GM18867 (cell line): ENCODE measurements at regions not wholly inside any gene's neighbourhood (a gene's known extent, or its start where the extent isn't known, plus 50 kb on each side); places are given as distances from the start of the nearest gene placed in this dataset.
"Not testable (repeated sequence)": the region's sequence is repeated elsewhere in the genome, so short reads cannot be mapped to it uniquely, and the experiment has no call there.

Experiments used
- ATAC-seq: cut with Tn5 transposase; IDR thresholded peaks from one replicate; pipeline ENCODE4 v1.9.1; 2021; ENCODE audit warnings: mild to moderate bottlenecking, moderate library complexity; ENCODE audit not compliant: unreplicated experiment

DNA sequence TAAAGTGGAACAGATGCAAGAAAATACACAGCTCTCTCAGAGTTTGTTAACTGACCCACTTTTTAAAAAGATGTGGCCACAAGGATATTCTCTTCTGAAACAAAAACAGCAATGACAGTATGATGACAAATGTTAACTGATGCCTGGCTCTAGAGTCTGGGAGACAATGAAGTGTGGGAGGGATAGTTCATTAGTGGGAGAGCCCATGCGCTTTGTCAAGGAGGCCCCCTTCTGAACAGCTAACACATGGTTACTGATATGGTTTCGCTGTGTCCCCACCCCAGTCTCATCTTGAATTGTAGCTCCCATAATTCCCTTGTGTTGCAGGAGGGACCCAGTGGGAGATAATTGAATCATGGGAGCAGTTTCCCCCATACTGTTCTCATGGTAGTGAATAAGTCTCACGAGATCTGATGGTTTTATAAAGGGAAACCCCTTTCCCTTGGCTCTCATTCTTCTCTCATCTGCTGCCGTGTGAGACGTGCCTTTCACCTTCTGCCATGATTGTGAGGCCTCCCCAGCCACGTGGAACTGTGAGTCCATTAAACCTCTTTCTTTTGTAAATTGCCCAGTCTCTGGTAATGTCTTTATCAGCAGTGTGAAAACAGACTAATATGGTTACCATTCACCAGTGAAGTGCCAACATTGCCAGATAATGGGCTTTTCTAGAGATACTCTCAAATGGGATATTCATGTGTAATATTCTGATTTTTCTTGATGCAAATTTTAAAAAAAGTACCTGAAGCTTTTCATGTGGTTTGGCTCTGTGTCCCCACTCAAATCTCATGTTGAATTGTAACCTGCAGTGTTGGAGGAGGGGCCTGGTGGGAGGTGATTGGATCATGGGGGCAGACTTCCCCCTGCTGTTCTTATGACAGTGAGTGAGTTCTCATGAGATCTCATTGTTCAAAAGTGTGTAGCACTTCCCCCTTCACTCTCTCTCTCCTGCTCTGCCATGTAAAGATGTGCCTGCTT lies 435.8 kb downstream of the SHISA9 start:
- not testable (repeated sequence) for ATAC-seq

- no peak for ATAC-seq
Measured at GRCh38 chr16:13338044-13338443, 436.6 kb downstream of the SHISA9 start.

- ATAC-seq: no peak
Measured at GRCh38 chr16:13342675-13343074, 441.3 kb downstream of the SHISA9 start.

GRCh38 chr16:13344001-13344400 lies 442.6 kb downstream of the SHISA9 start:
- ATAC-seq: no peak

DNA sequence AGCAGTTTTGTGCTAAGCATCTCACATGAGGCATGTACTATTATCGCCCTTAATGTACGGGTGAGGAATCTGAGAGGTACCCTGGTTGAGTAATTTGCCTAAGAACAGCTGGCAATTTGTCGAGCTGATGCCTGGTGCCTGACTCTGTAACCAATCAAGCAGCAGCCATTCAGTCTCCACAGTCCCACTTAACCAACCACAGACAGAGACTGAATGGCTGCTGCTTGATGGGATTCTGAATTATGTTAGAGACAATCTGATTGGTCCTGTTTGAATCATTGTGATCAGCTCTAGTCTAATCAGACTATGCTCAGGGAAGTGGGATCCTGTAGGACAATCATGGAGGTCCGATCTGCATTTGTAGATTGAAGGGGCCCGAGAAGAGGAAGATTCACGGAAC lies 447.0 kb downstream of the SHISA9 start:
- no peak for ATAC-seq

- no peak for ATAC-seq
Measured at GRCh38 chr16:13350000-13350399, 448.6 kb downstream of the SHISA9 start.

DNA sequence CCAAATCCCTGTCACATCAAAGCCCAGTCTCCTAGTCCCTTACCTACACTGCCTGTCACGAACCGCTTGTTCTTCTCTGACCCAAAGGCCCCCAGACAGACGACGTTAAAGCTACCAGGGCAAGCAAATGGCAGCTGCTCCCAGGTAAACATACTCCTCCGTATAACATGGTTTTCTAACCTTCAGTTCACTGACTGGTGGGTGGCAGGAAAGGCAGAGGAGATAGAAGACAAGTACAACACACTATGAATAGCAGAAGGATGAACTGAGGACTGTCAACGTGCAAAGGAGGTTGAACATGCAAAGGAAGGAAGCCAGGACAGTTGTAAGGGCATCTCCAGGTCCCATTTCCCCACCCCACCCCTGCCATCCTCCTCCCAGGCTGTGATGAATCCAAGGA lies 449.8 kb downstream of the SHISA9 start:
- ATAC-seq: no peak

- no peak for ATAC-seq
Measured at GRCh38 chr16:13351601-13352217, 450.3 kb downstream of the SHISA9 start.

GRCh38 chr16:13352796-13353195 lies 451.4 kb downstream of the SHISA9 start:
- not testable (repeated sequence) for ATAC-seq

DNA sequence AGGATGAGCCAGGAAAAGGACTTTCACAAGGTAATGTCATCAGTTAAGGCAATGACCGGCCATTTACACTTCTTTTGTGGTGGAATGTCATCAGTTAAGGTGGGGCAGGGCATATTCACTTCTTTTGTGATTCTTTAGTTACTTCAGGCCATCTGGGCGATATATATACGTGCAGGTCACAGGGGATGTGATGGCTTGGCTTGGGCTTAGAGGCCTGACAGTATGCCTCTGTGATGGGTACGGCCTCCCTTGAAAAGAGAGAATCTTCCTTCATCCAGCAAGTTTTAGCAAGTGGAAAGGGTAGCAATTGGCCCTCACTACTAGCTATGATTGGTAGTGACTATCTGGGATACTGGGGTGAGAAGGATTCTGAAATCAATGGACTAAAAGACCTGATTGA lies 456.4 kb downstream of the SHISA9 start:
- ATAC-seq: not testable (repeated sequence)

GRCh38 chr16:13359835-13360234 lies 458.4 kb downstream of the SHISA9 start:
- no peak for ATAC-seq

- no peak for ATAC-seq
Measured at GRCh38 chr16:13372421-13372820, 471.0 kb downstream of the SHISA9 start.

- no peak for ATAC-seq
Measured at GRCh38 chr16:13376174-13376573, 474.8 kb downstream of the SHISA9 start.

- no peak for ATAC-seq
Measured at GRCh38 chr16:13377143-13377542, 475.7 kb downstream of the SHISA9 start.

GRCh38 chr16:13378151-13378550 lies 476.8 kb downstream of the SHISA9 start:
- no peak for ATAC-seq

DNA sequence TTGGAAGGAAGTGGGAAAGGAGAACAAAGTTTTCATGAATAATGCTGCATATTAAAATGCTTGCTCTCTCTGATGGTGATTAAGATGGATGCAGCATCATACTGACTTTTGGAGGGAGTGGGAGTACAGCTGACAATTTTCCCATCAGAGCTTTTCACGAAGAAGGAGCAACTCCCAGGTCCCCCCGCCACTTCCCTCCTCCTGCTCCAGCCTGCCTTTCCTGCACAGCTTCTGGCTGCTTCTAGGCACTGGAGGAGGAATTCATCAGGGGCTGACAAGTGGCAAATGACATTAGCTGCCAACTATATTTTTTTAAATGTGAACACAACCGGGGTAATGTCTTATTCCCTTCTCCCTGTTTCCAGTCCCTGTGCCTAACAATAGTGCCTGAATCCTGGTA lies 477.9 kb downstream of the SHISA9 start:
- no peak for ATAC-seq

- ATAC-seq: not testable (repeated sequence)
Measured at GRCh38 chr16:13385156-13386040, 484.0 kb downstream of the SHISA9 start.

- ATAC-seq: peak; percentile 77
Measured at GRCh38 chr16:13390093-13390985, 488.9 kb downstream of the SHISA9 start.

DNA sequence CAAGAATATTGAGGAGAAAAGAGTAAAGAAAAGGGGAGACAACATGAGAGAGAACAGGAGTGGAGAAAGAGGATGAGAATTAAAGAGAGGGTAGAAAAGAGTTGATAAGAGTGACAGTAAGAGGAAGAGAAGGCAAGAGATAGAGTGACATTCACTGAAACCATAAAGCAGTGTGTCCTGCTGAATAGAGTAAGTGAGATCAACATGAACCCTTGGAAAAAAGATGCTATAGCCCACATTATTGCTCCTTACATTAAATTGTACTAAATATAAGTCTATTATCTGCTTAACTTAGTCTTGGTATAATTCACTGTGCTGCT lies 489.5 kb downstream of the SHISA9 start:
- no peak for ATAC-seq

DNA sequence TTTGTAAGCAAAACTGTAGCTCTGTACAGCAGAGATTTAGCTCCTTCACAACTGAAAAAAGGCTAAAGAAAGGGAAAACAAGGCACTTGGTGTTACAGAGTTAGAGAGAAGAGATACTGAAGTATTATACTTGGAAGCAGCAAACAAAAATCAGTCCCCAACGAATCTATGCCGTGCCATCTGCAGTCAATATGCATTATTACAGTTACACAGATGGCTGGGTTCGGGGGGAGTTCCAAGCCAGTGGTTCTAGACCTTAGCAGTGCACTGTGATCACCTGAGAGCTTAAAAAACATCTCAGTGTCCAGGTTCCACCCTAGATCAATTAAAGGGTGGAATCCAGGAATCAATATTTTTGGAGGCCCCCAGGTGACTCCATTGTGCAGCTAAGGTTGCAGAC lies 489.9 kb downstream of the SHISA9 start:
- no peak for ATAC-seq
